ENCODE measurements at regions not wholly inside any gene's neighbourhood (a gene's known extent, or its start where the extent isn't known, plus 50 kb on each side); places are given as distances from the start of the nearest gene placed in this dataset.

- no peak for TF ChIP-seq CTCF (IDR thresholded peaks at IDR 0.05; ENCODE audit: borderline replicate concordance, extremely low read depth, insufficient read depth)
- no peak for DNase-seq
- Histone ChIP-seq H3K27me3 (ENCODE audit: control insufficient read depth, insufficient read depth, low read length) (no peaks in the 10 kb centered on the region), H3K36me3 (ENCODE audit: control insufficient read depth in 2 of 3, insufficient read depth in 3 of 3, low read length in 3 of 3) (no peaks in the 10 kb centered on the region), H3K4me1 (ENCODE audit: control insufficient read depth in 2 of 3, insufficient read depth in 2 of 3, low read depth in 1 of 3, low read length in 3 of 3) (no peaks in the 10 kb centered on the region), H3K27ac (ENCODE audit: low read depth in 2 of 2, low read length in 2 of 2) (no peak overlapping the region), H3K9ac (ENCODE audit: low read length in 3 of 3) (no peak overlapping the region), H3K4me3 (ENCODE audit: low read length in 3 of 3) (no peak overlapping the region), H3K9me3 (ENCODE audit: control insufficient read depth in 2 of 3, insufficient read depth in 1 of 3, low read length in 3 of 3) (peaks cover 0 to 6% (median 3%) of the 10 kb centered on the region in 3 donors)
- intact Hi-C loops (cut with DNase I): no loop called here
- FAIRE-seq: no peak
These were observed 163.7 kb upstream of the CLEC14A start for GRCh38 chr14:38419579-38419978.

- Histone ChIP-seq H3K4me1 (ENCODE audit: control insufficient read depth in 2 of 3, insufficient read depth in 2 of 3, low read depth in 1 of 3, low read length in 3 of 3) (no peaks in the 10 kb centered on the region), H3K27ac (ENCODE audit: low read depth in 2 of 2, low read length in 2 of 2) (no peak overlapping the region), H3K36me3 (ENCODE audit: control insufficient read depth in 2 of 3, insufficient read depth in 3 of 3, low read length in 3 of 3) (no peaks in the 10 kb centered on the region), H3K4me3 (ENCODE audit: low read length in 3 of 3) (no peak overlapping the region), H3K9me3 (ENCODE audit: control insufficient read depth in 2 of 3, insufficient read depth in 1 of 3, low read length in 3 of 3) (no peaks in the 10 kb centered on the region), H3K9ac (ENCODE audit: low read length in 3 of 3) (no peak overlapping the region), H3K27me3 (ENCODE audit: control insufficient read depth, insufficient read depth, low read length) (no peaks in the 10 kb centered on the region)
- TF ChIP-seq CTCF (IDR thresholded peaks at IDR 0.05; ENCODE audit: borderline replicate concordance, extremely low read depth, insufficient read depth): no peak
- no peak for DNase-seq
- no peak for FAIRE-seq
- intact Hi-C loops (cut with DNase I): no loop called here
These were observed 156.8 kb upstream of the CLEC14A start for GRCh38 chr14:38412654-38413053.

GRCh38 chr14:38410442-38410841 is 154.5 kb upstream of the CLEC14A start:
- FAIRE-seq: no peak
- H3K9ac ChIP-seq (ENCODE audit: low read length in 3 of 3): no peak overlapping the region
- no peak for TF ChIP-seq CTCF (IDR thresholded peaks at IDR 0.05; ENCODE audit: borderline replicate concordance, extremely low read depth, insufficient read depth)
- H3K9me3 ChIP-seq (ENCODE audit: control insufficient read depth in 2 of 3, insufficient read depth in 1 of 3, low read length in 3 of 3): no peaks in the 10 kb centered on the region
- H3K27me3 ChIP-seq (ENCODE audit: control insufficient read depth, insufficient read depth, low read length): no peaks in the 10 kb centered on the region
- intact Hi-C loops (cut with DNase I): no loop called here
- no peak overlapping the region for H3K27ac ChIP-seq (ENCODE audit: low read depth in 2 of 2, low read length in 2 of 2)
- no peaks in the 10 kb centered on the region for H3K4me1 ChIP-seq (ENCODE audit: control insufficient read depth in 2 of 3, insufficient read depth in 2 of 3, low read depth in 1 of 3, low read length in 3 of 3)
- no peak overlapping the region for H3K4me3 ChIP-seq (ENCODE audit: low read length in 3 of 3)
- DNase-seq: no peak
- no peaks in the 10 kb centered on the region for H3K36me3 ChIP-seq (ENCODE audit: control insufficient read depth in 2 of 3, insufficient read depth in 3 of 3, low read length in 3 of 3)

GRCh38 chr14:38409071-38409705 is 153.3 kb upstream of the CLEC14A start:
- H3K9me3 ChIP-seq (ENCODE audit: control insufficient read depth in 2 of 3, insufficient read depth in 1 of 3, low read length in 3 of 3): no peaks in the 10 kb centered on the region
- no peaks in the 10 kb centered on the region for H3K4me1 ChIP-seq (ENCODE audit: control insufficient read depth in 2 of 3, insufficient read depth in 2 of 3, low read depth in 1 of 3, low read length in 3 of 3)
- no peak overlapping the region for H3K4me3 ChIP-seq (ENCODE audit: low read length in 3 of 3)
- H3K36me3 ChIP-seq (ENCODE audit: control insufficient read depth in 2 of 3, insufficient read depth in 3 of 3, low read length in 3 of 3): no peaks in the 10 kb centered on the region
- no peak overlapping the region for H3K9ac ChIP-seq (ENCODE audit: low read length in 3 of 3)
- no peak for TF ChIP-seq CTCF (IDR thresholded peaks at IDR 0.05; ENCODE audit: borderline replicate concordance, extremely low read depth, insufficient read depth)
- intact Hi-C loops (cut with DNase I): no loop called here
- no peak overlapping the region for H3K27ac ChIP-seq (ENCODE audit: low read depth in 2 of 2, low read length in 2 of 2)
- FAIRE-seq: no peak
- no peaks in the 10 kb centered on the region for H3K27me3 ChIP-seq (ENCODE audit: control insufficient read depth, insufficient read depth, low read length)
- DNase-seq: no peak
